NCI-H526 treated with DMSO at 0.1 percent for 48 hours (cell line): ENCODE measurements at regions not wholly inside any gene's neighbourhood (a gene's known extent, or its start where the extent isn't known, plus 50 kb on each side); places are given as distances from the start of the nearest gene placed in this dataset.

ENCODE experiments used
- DNase-seq: peaks from one replicate; lab custom pipeline; 2025; lab: John Stamatoyannopoulos, UW

DNA sequence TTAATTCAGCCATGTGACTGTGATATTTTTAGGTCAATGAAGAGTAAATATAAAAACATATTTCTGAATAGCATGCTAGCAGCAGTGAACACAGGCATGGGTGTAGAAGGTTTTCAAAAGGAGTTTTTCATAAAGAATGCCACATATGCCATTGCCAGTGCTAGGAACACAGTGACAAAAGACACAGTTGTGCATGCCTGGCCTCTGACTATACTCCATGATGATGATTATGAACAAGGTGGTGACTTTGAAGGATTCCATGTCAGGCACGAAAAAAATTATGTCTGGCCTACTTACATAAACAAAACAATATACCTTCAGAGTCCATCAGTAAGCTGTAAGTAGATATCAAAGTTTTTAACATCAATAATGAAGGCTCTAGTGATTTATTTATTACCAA is 438.7 kb downstream of the TLE1 start:
- DNase-seq, result no peak

GRCh38 chr9:81250041-81250440 is 439.3 kb downstream of the TLE1 start:
- DNase-seq, result no peak

DNA sequence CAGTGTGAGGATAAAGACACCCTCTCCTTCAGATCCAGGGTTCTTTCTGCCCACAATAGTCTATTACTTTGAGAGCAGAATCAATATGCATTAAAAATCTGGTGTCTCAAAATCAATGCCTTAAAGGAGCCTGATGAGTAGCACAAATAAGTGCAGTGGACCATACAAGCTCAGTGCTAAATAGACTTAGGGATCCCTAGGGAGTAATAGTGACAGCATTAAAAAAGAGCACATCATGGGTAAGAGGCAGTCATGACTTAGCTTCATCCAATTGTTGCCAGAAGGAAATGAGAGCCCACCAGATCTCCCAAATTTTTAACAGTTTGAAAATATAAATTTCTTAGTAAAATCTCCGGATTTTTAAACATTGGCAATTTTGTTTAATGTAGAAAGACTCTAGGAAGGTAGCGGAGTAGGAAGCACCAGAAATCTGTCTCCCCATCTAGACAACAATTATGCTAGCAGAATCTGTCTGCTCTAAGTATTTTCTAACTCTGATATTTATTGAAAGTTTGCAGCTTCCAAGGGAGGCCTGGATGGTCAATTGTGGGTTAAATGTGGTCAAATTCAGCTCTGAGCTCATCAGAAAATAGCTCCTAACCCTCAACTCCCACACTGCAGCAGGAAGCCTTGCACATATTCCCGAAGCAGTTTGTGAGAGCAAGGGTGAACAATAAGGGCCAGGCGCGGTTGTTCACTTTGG is 443.9 kb downstream of the TLE1 start:
- DNase-seq, result no peak

DNA sequence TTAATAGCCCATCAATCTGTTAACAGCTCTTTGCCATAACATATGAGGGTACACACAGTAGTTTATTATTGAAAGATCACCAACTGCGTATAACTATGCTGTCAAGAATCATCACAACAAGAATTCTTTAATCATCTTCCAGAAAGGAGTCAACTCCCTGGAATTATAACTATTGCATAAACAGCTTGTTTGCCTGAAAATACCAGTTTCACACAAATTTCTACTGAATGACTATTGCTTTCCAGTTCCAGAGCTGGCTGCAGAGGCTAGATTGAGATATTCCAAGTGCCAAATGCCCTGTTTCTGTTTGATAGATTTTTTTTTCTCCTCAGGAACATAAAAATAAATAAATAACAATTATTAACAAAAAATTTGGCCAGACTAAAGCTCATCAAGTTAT is 444.7 kb downstream of the TLE1 start:
- DNase-seq, result no peak

DNA sequence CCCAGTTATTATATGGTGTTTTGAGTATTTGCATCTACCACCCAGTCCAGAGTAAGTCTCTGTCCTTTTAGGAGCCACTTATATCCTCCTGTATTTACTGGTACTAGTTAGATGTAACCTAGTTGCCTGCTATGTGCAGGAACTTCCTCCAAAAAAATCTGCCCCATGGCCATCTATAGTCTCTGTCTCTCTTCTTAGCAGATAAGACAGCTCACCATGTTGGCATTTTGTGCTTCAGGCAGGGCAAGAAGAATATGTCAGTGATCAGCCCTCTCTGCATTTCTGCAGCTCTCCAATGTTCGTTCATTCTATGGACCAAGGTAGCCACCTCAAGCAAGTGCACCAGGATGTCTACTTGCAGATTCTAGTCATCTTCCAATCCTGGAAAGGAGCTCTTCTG is 446.5 kb downstream of the TLE1 start:
- DNase-seq, result no peak

GRCh38 chr9:81239388-81239787 is 450.0 kb downstream of the TLE1 start:
- DNase-seq, result no peak

- DNase-seq, result no peak
These were observed 451.6 kb downstream of the TLE1 start for GRCh38 chr9:81237565-81238231.

- DNase-seq, result no peak
These were observed 454.3 kb downstream of the TLE1 start for GRCh38 chr9:81234924-81235610.

GRCh38 chr9:81231011-81231410 is 458.3 kb downstream of the TLE1 start:
- DNase-seq, result no peak

DNA sequence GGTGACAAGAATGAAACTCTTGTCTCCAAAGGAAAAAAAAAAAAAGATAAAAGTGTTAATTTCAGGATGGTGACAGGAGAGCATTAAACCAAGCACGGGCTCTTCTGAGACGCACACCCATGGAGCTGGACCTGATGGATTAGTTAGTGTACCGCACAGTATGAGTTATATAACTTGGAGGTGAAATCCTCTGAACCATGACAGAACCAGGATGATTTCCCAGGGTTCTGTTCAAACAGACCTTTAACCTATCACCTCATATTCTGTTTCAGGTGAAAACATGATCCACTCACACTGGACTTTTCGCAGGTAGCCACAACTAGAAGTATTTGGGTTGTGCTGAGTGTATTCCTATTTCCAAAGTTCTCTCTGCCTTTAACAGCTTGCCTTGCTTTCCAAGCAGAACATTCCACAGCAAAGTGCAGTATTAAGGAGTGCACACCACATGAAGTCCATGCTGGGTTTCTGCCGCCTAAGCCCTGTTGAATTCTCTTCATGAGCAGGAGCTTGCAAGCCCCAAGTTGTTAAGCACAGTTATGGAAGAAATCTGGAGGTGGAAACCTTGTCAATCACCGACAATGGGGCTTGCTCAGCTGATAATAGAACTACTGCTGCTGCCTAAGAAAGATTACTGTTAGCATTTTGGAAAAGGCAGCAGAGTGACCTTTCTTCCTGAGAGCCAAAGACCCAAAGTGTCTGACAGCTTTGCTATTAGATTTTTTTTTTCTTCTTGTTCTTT is 461.7 kb downstream of the TLE1 start:
- no peak for DNase-seq

GRCh38 chr9:81225596-81225995 is 463.8 kb downstream of the TLE1 start:
- no peak for DNase-seq

- no peak for DNase-seq
These were observed 464.9 kb downstream of the TLE1 start for GRCh38 chr9:81224166-81225081.

DNA sequence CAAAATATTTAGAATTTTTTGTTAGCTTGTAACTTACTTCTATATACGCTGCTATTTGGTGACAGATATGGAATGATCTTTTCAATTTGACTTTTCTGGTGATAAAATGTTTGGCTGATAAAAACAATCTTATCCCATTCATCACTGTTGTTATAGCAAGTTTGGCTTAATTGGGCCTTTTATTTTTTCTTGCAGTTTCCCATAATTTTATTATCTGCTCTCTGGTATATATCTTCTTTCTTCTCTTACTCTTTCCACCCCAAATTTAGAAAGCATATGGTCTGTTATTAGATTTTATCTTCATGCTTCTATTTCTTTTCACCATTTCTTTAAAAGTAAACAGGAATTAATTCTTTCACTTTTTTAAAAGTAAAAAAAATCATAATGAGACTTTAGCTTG is 474.4 kb downstream of the TLE1 start:
- DNase-seq, result no peak

DNA sequence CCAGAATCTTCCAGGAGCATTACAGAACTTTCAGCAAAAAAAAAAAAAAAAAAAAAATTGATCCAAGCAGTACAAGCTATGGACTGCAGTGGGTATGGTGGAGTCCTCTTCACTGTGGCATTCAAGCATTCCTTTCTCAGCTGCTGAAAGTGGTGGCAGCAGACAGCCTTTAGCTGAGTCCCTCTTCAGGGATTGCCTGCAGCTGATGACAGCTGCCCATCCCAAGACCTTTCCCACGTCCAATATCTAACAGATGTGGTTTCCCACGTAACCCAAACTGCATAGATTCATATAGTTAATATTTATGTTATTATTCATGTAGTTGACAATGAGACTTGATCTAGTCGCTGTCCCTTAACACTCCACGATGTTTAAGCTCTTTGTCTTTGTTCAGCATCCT is 475.9 kb downstream of the TLE1 start:
- no peak for DNase-seq

GRCh38 chr9:81211741-81212140 is 477.6 kb downstream of the TLE1 start:
- no peak for DNase-seq

GRCh38 chr9:81207651-81208050 is 481.7 kb downstream of the TLE1 start:
- DNase-seq, result no peak

GRCh38 chr9:81202292-81202691 is 487.1 kb downstream of the TLE1 start:
- no peak for DNase-seq

DNA sequence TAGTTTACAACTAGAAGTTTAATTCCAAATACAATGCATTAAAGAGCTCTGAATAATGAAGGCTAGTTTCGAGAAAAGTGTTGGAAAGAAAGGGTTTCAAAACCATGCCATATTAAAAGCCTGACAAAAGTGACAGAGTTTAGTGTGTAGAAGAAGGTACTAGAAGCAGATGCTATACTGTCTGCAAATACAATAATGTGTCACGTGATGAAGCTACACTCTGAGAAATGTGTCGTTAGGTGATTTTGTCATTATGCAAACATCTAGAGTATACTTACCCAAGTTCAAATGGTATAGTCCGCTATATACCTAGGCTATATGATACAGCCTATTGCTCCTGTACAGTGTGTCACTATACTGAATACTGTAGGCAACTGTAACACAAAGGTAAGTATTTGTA is 494.1 kb downstream of the TLE1 start:
- DNase-seq, result no peak

DNA sequence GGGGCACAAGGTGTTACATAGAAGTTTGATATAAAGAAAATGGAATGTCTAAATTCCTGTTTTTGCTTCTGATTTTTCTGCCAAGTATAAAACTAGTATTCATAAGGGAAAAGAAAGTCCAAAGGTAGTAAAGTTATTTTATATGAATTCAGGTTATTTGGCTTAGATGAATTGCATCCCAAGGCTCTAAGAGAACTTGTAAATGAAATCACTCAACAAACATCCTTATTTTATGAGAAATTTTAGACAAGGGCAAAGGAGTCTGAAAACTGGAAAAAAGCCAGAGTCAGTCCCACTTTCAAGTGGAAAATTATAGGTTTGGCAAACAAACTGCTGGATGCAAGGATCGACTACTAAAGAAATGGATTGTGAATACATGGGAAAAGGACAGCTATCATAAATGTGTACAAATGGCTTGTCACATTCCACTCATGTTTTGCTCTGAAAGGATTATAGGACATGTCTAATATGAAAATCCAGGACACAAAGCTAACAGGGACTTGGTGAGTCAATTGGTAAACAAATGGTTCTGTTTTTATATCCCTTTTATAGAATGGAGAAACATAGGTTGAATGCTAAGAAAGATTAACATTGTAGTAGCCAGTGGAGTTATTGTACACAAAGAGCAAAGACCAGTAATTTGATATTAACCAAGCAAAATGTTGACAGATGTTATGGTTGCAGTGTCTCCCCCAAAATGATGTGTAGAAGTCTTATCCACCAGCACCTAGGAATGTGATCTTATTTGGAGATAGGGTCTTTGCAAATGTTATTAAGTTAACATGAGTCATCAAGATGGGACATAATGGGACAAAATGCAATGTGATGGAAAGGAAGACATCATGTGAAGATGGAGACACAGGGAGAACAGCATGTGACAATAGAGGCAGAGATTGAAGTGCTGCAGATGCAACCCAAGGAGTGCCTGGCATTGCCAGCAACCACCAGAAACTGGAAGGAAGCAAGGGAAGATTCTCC is 495.7 kb downstream of the TLE1 start:
- DNase-seq, result no peak

- DNase-seq, result no peak
These were observed 498.1 kb downstream of the TLE1 start for GRCh38 chr9:81191222-81191621.
